VCaP (cell line): ENCODE measurements at regions not wholly inside any gene's neighbourhood (a gene's known extent, or its start where the extent isn't known, plus 50 kb on each side); places are given as distances from the start of the nearest gene placed in this dataset.
"Not testable (repeated sequence)": the region's sequence is repeated elsewhere in the genome, so short reads cannot be mapped to it uniquely, and the experiment has no call there.

Experiments used
- H3K27ac ChIP-seq: fragments of 450-650 bp; 2 replicates; pipeline ENCODE4 v1.5.1; 2017

GRCh38 chr10:47711428-47711827 lies 52.0 kb downstream of the SYT15B start:
- not testable (repeated sequence) for H3K27ac ChIP-seq

- H3K27ac ChIP-seq, result not testable (repeated sequence)
Observed at GRCh38 chr10:47710443-47710842, 52.9 kb downstream of the SYT15B start.

GRCh38 chr10:47705698-47706414 lies 57.5 kb downstream of the SYT15B start:
- peak overlapping the region; percentile 49 for H3K27ac ChIP-seq

GRCh38 chr10:47701285-47701684 lies 62.1 kb downstream of the SYT15B start:
- not testable (repeated sequence) for H3K27ac ChIP-seq

- not testable (repeated sequence) for H3K27ac ChIP-seq
Observed at GRCh38 chr10:47699854-47700253, 63.5 kb downstream of the SYT15B start.

DNA sequence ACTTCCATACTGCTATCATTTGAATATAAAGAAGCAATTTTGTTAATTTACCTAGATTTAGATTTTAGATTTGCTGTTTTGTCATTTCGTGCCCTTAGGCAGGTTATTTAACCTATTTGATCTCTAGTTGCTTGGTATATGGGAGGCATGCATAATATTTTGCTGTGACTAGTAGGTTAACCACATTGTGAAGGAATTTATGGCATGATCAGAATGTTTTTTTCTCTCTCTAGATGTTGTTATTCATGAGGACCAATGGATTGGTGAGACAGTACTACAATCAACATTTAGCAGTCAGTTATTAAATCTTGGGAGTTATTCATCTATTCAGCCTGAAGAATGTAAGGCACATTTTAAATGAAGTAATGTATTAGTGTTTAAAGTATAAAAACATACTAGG lies 67.2 kb downstream of the SYT15B start:
- H3K27ac ChIP-seq, result not testable (repeated sequence)

DNA sequence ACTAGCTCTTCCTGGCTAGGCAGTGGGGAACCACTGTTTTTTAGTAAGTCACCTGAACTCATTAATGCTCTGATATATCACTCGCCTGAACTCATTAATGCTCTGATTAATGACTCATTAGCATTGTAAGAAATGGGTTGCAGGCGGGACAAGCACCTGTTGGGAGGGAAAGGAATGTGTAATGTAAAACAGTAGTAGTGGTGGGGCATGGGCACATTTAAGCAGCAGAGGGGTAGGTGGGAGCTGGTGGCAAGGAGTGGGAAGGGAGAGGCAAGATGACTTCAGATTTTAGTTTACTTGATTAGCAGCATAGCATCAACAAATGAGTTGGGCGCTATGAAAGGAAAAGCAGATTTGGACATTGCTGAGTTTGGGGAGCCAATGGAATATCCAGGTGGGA lies 68.2 kb downstream of the SYT15B start:
- not testable (repeated sequence) for H3K27ac ChIP-seq

- not testable (repeated sequence) for H3K27ac ChIP-seq
Observed at GRCh38 chr10:47690304-47690703, 73.1 kb downstream of the SYT15B start.

GRCh38 chr10:47683826-47684475 lies 79.4 kb downstream of the SYT15B start:
- not testable (repeated sequence) for H3K27ac ChIP-seq

GRCh38 chr10:47681638-47681990 lies 81.8 kb downstream of the SYT15B start:
- not testable (repeated sequence) for H3K27ac ChIP-seq

- H3K27ac ChIP-seq, result not testable (repeated sequence)
Observed at GRCh38 chr10:47680848-47681637, 82.3 kb downstream of the SYT15B start.

DNA sequence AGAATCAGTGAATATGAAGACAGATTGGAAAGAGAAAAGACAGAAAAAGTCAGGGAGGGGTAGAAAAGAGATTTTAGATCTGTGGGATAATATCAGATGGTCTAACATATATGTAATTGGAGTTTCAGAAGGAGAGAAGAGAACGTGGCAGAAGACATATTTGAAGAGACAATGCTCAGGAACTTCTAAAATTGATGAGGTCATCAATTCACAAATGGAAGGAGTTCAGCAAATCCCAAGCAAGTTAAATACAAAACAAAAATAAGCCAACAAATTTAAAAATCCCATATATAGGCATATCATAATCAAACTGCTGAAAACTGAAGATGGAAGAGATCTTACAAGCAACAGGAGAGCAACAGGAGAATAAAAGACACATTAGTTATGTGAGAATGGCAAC lies 87.3 kb downstream of the SYT15B start:
- H3K27ac ChIP-seq, result not testable (repeated sequence)

DNA sequence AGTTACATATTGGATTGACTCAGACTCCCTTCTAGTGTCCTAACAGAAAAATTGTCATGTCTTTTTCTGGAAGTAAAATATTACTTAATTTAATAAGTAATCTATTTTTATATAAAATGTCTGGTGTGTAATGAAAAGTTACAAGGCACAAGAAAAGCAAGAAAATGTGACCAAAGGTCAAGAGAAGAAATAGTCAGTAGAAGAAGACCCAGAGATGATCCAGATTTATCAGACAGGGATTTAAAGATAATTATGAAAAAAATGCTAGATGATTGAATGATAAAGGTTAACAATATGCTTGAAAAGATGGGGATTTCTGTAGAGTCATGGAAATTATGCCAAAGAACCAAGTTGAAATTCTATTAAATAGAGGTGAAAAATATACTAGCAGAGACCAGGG lies 87.8 kb downstream of the SYT15B start:
- H3K27ac ChIP-seq, result not testable (repeated sequence)

DNA sequence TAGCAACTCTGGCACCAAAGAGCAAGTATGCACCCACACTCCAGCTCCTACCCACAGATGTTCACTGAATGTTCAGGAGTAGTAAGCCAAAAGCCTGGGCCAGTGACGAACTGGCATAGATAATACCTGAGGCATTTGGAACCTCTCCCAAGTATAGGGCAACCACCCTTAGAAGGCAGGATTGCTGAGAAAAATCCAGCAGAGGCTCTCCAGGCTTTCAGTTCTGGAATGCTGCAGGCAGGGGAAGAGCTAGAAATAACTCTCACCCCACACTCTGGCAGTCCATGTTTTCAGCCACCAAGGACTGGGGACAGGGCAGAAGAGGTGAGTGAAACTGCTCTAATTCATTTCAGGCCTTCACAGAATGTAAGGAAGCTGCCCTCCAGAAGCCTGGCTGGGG lies 90.3 kb downstream of the SYT15B start:
- H3K27ac ChIP-seq, result not testable (repeated sequence)

DNA sequence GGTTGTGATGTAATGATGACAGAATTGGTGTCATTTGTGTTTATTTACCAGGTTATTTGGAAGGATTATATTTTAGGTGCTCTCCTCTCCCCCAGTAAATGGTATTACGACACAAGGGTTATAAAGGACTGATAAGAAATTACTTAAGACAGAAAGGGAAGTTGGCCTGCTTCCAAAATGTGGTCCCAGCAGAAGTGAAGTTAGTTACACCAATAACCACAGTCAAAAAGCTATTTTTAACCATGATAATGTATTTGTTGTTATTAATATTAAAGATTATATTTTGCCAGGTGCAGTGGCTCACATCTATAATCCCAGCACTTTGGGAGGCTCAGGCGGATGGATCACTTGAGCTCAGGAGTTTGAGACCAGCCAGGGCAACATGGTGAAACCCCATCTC lies 92.5 kb downstream of the SYT15B start:
- H3K27ac ChIP-seq, result not testable (repeated sequence)

GRCh38 chr10:47661955-47662577 lies 101.3 kb downstream of the SYT15B start:
- H3K27ac ChIP-seq, result not testable (repeated sequence)

DNA sequence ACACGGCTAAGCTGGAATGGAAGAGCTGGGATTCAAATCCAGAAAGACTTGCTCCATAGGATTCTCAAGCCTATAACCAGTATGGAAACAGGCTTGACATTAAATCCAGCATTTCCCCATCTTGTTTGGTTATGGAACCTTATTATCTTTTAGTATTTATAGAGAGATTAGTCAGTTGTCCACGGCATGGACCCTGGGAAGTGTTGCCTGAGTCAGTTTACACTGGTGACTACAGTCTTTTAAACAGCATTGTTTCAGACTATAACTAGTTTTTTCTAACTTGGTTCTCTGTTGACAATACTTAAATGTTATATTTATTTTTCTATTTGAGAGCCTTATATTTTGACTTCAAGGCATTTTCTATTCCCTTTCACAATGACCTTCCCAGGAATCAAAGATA lies 106.7 kb downstream of the SYT15B start:
- not testable (repeated sequence) for H3K27ac ChIP-seq

GRCh38 chr10:47654161-47654560 lies 109.2 kb downstream of the SYT15B start:
- H3K27ac ChIP-seq, result not testable (repeated sequence)

DNA sequence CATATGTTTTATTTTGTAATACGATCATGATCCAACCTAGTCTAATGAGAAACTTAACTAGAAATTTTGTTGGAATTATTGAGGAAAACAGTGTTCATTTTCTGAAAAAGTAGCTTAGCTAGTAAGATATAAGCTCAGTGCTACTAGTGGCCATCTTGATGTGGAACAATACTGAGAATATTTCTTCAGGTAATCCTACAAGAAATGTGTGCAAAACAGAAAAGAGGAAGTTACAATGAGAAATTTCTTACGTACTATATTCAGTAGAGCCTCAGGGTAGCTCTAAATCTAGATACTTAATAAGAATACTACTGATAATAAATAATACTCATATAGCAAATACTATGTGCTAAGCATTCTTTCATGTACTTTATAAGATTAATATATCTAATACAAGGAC lies 114.8 kb downstream of the SYT15B start:
- not testable (repeated sequence) for H3K27ac ChIP-seq

- not testable (repeated sequence) for H3K27ac ChIP-seq
Observed at GRCh38 chr10:47647523-47648101, 115.8 kb downstream of the SYT15B start.
